K562 (cell line): ENCODE measurements at regions not wholly inside any gene's neighbourhood (a gene's known extent, or its start where the extent isn't known, plus 50 kb on each side); places are given as distances from the start of the nearest gene placed in this dataset.

Experiments used
- ATAC-seq: fragments of 200-7000 bp; cut with Tn5 transposase; 3 replicates; pipeline ENCODE4 v1.9.1; 2020; ENCODE audit warnings: moderate library complexity
- BruUV-seq: library from RNA; stranded (reverse); fragments of 400-500 nt; replicated peaks from 2 replicates; lab custom pipeline; 2021; lab: Mats Ljungman, UMichigan
- CTCF ChIA-PET: fragments of 300-600 bp; formaldehyde crosslinking; extraction: SDS; loops from one replicate; lab custom pipeline; 2021; ENCODE audit warnings: low intra/inter-chr PET ratio; lab: Yijun Ruan, JAX
- POLR2A ChIA-PET: fragments of 300-600, 350-650 bp; sonication (Branson Sonifier 250); formaldehyde crosslinking; extraction: SDS; loops from one replicate; lab custom pipeline; 2021; ENCODE audit warnings: antibody characterized with exemption, inconsistent platforms; lab: Yijun Ruan, JAX
- DNase-seq, 4 experiments: peaks; one replicate each; pipeline versions ENCODE4 v3.0.0 to v3.0.0-alpha.2; 2011 to 2018; ENCODE audit warnings: low spot score in 3 of 4, mixed read lengths in 3 of 4; ENCODE audit errors: extremely low read depth in 1 of 4
- FAIRE-seq: peaks from 2 replicates; lab custom pipeline; 2011; peaks lifted over from hg19 to GRCh38; lab: Jason Lieb, UNC
- H2AFZ ChIP-seq: 2 replicates; pipeline ENCODE4 v1.6.0; 2011; ENCODE audit warnings: low read depth, low read length, control low read depth, inconsistent platforms
- H3K27ac ChIP-seq: fragments of 200-600 bp; 3 replicates; pipeline ENCODE4 v1.8.0; 2011; ENCODE audit warnings: low read depth, mild to moderate bottlenecking, control low read depth, inconsistent platforms, low read length, moderate library complexity, mixed read lengths; ENCODE audit errors: extremely low read depth
- H3K27me3 ChIP-seq, 2 experiments: fragments of 300-600 bp in 1 of 2; 2 replicates in 1 of 2; 3 replicates in 1 of 2; pipeline versions ENCODE4 v1.6.0 to v1.8.0; 2011; ENCODE audit warnings: inconsistent platforms in 2 of 2, low read length in 2 of 2, mild to moderate bottlenecking in 1 of 2, mixed read lengths in 1 of 2, moderate library complexity in 1 of 2; ENCODE audit not compliant: control insufficient read depth in 2 of 2, insufficient read depth in 2 of 2
- H3K36me3 ChIP-seq: fragments of 300-600 bp; 3 replicates; pipeline ENCODE4 v1.8.0; 2011; ENCODE audit warnings: mild to moderate bottlenecking, low read length, inconsistent platforms; ENCODE audit not compliant: control insufficient read depth, insufficient read depth
- H3K4me1 ChIP-seq, 2 experiments: fragments of 200-600 bp in 1 of 2; replicated peaks in 1 of 2; 2 replicates in 1 of 2; 3 replicates in 1 of 2; pipeline versions ENCODE4 v1.5.1 to v1.8.0; 2011; ENCODE audit warnings: inconsistent platforms in 2 of 2, low read length in 2 of 2, mild to moderate bottlenecking in 1 of 2, mixed read lengths in 1 of 2, moderate library complexity in 1 of 2; ENCODE audit not compliant: control insufficient read depth in 2 of 2, insufficient read depth in 2 of 2
- H3K4me2 ChIP-seq: 2 replicates; pipeline ENCODE4 v1.6.1; 2011; ENCODE audit warnings: low read length, control low read depth, inconsistent platforms, mixed read lengths; ENCODE audit not compliant: insufficient read depth
- H3K4me3 ChIP-seq: fragments of 200-600 bp; sonication (generic), shearing (Covaris generic); 2 replicates; pipeline ENCODE4 v1.5.1; 2016; ENCODE audit warnings: control low read depth, inconsistent platforms
- H3K79me2 ChIP-seq: fragments of 200-600 bp; 3 replicates; pipeline ENCODE4 v1.8.0; 2011; ENCODE audit warnings: low read length, inconsistent platforms; ENCODE audit not compliant: control insufficient read depth, insufficient read depth
- H3K9ac ChIP-seq, 2 experiments: 2 replicates each; pipeline versions ENCODE4 v1.6.0 to v1.6.1; 2011; ENCODE audit warnings: low read depth in 2 of 2, low read length in 2 of 2, control low read depth in 1 of 2, inconsistent platforms in 1 of 2, mild to moderate bottlenecking in 1 of 2, mixed read lengths in 1 of 2; ENCODE audit not compliant: insufficient read depth in 1 of 2
- H3K9me1 ChIP-seq: one replicate; pipeline ENCODE4 v1.6.0; 2011; ENCODE audit warnings: inconsistent platforms, mild to moderate bottlenecking, low read length, moderate library complexity; ENCODE audit not compliant: control insufficient read depth, insufficient read depth
- H3K9me3 ChIP-seq: replicated peaks from 2 replicates; pipeline ENCODE4 v1.5.1; 2011; ENCODE audit warnings: low read depth, low read length, inconsistent platforms; ENCODE audit not compliant: control insufficient read depth, insufficient read depth
- H4K20me1 ChIP-seq: replicated peaks from 2 replicates; pipeline ENCODE4 v1.6.1; 2011; ENCODE audit warnings: low read length, inconsistent platforms, mixed read lengths; ENCODE audit not compliant: control insufficient read depth, insufficient read depth
- ARHGAP35 ChIP-seq: fragments of 450-650 bp; IDR thresholded peaks from 2 replicates; pipeline ENCODE4 v1.6.1; 2018; ENCODE audit not compliant: partially characterized antibody
- ARID4B ChIP-seq: sonication (generic); formaldehyde crosslinking; IDR thresholded peaks from 2 replicates; pipeline ENCODE4 v1.8.0; 2022; ENCODE audit warnings: mild to moderate bottlenecking, missing genetic modification reagents
- ASH1L ChIP-seq: fragments of 450-650 bp; IDR thresholded peaks from 2 replicates; pipeline ENCODE4 v1.6.1; 2018; ENCODE audit warnings: borderline replicate concordance, mild to moderate bottlenecking, low read depth; ENCODE audit not compliant: partially characterized antibody
- ATF1 ChIP-seq, 2 experiments: fragments of 450-650 bp in 1 of 2; IDR thresholded peaks; 2 replicates each; pipeline ENCODE4 v1.6.1; 2016; ENCODE audit warnings: missing compliant biosample characterization in 1 of 2, missing genetic modification characterization in 1 of 2
- BRF2 ChIP-seq: IDR thresholded peaks from 3 replicates; pipeline ENCODE4 v1.6.1; 2011; ENCODE audit warnings: borderline replicate concordance, mild to moderate bottlenecking; ENCODE audit not compliant: insufficient read length, insufficient read depth
- CHCHD3 ChIP-seq: fragments of 250-450 bp; sonication (Bioruptor Pico); IDR thresholded peaks from 2 replicates; pipeline ENCODE4 v2.1.2; 2022; ENCODE audit warnings: mild to moderate bottlenecking
- FOXP1 ChIP-seq: sonication (generic); formaldehyde crosslinking; IDR thresholded peaks from 2 replicates; pipeline ENCODE4 v1.8.0; 2022; ENCODE audit warnings: mild to moderate bottlenecking, missing genetic modification reagents
- POLR2AphosphoS5 ChIP-seq: IDR thresholded peaks from 2 replicates; pipeline ENCODE4 v1.6.1; 2011; ENCODE audit warnings: mild to moderate bottlenecking, low read depth, low read length, moderate library complexity; ENCODE audit not compliant: control insufficient read depth, insufficient read depth
- TBL1XR1 ChIP-seq, 2 experiments: IDR thresholded peaks; 2 replicates each; pipeline ENCODE4 v1.6.1; 2012; ENCODE audit warnings: improper control_type of control experiment in 2 of 2, low read length in 2 of 2, mild to moderate bottlenecking in 1 of 2
- ZBTB9 ChIP-seq: fragments of 450-650 bp; formaldehyde crosslinking; IDR thresholded peaks from 2 replicates; pipeline ENCODE4 v1.4.0; 2020; ENCODE audit warnings: mild to moderate bottlenecking, moderate library complexity
- ZNF12 ChIP-seq: sonication (generic); formaldehyde crosslinking; IDR thresholded peaks from 2 replicates; pipeline ENCODE4 v1.4.0; 2020; ENCODE audit warnings: mild to moderate bottlenecking, missing genetic modification reagents
- ZNF274 ChIP-seq: IDR thresholded peaks from 2 replicates; pipeline ENCODE4 v1.6.1; 2011; ENCODE audit warnings: low read depth, mild to moderate bottlenecking, low read length, moderate library complexity, borderline replicate concordance
- WGBS: fragments of 100-300 bp; shearing (Covaris generic); methylation state at CpG from one replicate; pipeline ENCODE4 v1.1.6; 2016; ENCODE audit warnings: low coverage, mixed read lengths; ENCODE audit not compliant: insufficient coverage; ENCODE audit errors: missing lambda C conversion rate; 5-methylcytosine and 5-hydroxymethylcytosine counted together
- in situ Hi-C: fragments of 300-500 bp; cut with MboI; formaldehyde crosslinking; loops from 4 replicates; pipeline ENCODE4 v1.15.0; 2018; ENCODE audit warnings: inconsistent platforms, mixed read lengths
- intact Hi-C: fragments of 100-400 bp; cut with micrococcal nuclease; formaldehyde crosslinking; loops from 2 replicates; pipeline ENCODE4 v1.14.2; 2022

GRCh38 chr6:144480473-144480872 lies 195.3 kb downstream of the UTRN start (continued):
- TF ChIP-seq ARID4B (no peak), ZBTB9 (CRISPR knock-in tag) (no peak)
- TF ChIP-seq, all 486 proteins: peak for 0

- POLR2A ChIA-PET: no interaction called here
- no peak for DNase-seq
- Histone ChIP-seq H3K27me3 (no peaks in the 10 kb centered on the region), H3K9me1 (no peaks in the 10 kb centered on the region), H3K9me3 (no peaks in the 10 kb centered on the region), H3K4me2 (no peak overlapping the region), H4K20me1 (no peaks in the 10 kb centered on the region), H3K36me3 (no peaks in the 10 kb centered on the region), H3K79me2 (no peaks in the 10 kb centered on the region), H2AFZ (no peak overlapping the region), H3K4me3 (no peak overlapping the region), H3K4me1 (no peaks in the 10 kb centered on the region), H3K9ac (no peak overlapping the region), H3K27ac (no peak overlapping the region)
- CTCF ChIA-PET: interaction anchor here (1.8 kb wide), 1 partner anchor 376 kb away, joined by 7 read pairs; no protein-coding TSS in a partner anchor
- WGBS: 40% methylated on average over 6 of the region's 6 CpGs
- intact Hi-C loops (loop anchor here (5.0 kb wide), 1 partner anchor 101 kb away; no protein-coding TSS in a partner anchor), in situ Hi-C loops (loop anchor here (10.0 kb wide), 1 partner anchor 377 kb away; no protein-coding TSS in a partner anchor)
- no peak for FAIRE-seq
- TF ChIP-seq CHCHD3 (CRISPR knock-in tag): no peak
- TF ChIP-seq POLR2AphosphoS5: no peak
- no peak for TF ChIP-seq FOXP1 (CRISPR knock-in tag)
- TF ChIP-seq TBL1XR1 (IDR thresholded peaks at IDR 0.05; ENCODE audit: low read length in 2 of 2): no peak
- no peak for TF ChIP-seq ARHGAP35
- no peak for TF ChIP-seq ATF1 (CRISPR knock-in tag; IDR thresholded peaks at IDR 0.05)
- TF ChIP-seq ATF1 (tag; IDR thresholded peaks at IDR 0.05): no peak
- TF ChIP-seq BRF2: no peak
- no peak for TF ChIP-seq ZNF274
- no peak for TF ChIP-seq ASH1L
- no peak for TF ChIP-seq ZNF12 (CRISPR knock-in tag)
- ATAC-seq: no peak
- no TSS peak for BruUV-seq
These were observed 196.4 kb downstream of the UTRN start for GRCh38 chr6:144481527-144481926.
